HEK293T (cell line): ENCODE measurements at regions not wholly inside any gene's neighbourhood (a gene's known extent, or its start where the extent isn't known, plus 50 kb on each side); places are given as distances from the start of the nearest gene placed in this dataset.

ENCODE experiments used
- CTCF ChIA-PET: fragments of 350-600 bp; formaldehyde crosslinking; extraction: SDS; loops from one replicate; lab custom pipeline; 2021; ENCODE audit warnings: antibody characterized with exemption, inconsistent platforms; lab: Yijun Ruan, JAX
- POLR2A ChIA-PET: fragments of 350-600 bp; formaldehyde crosslinking; extraction: SDS; loops from one replicate; lab custom pipeline; 2020; ENCODE audit warnings: antibody characterized with exemption, inconsistent platforms; lab: Yijun Ruan, JAX
- DNase-seq: peaks from one replicate; pipeline ENCODE4 v3.0.0; 2012; ENCODE audit warnings: mixed read lengths; ENCODE audit errors: extremely low spot score
- ARNT ChIP-seq: fragments of 450-650 bp; IDR thresholded peaks from 2 replicates; pipeline ENCODE4 v1.6.1; 2017; ENCODE audit warnings: mild to moderate bottlenecking
- BHLHE40 ChIP-seq: fragments of 450-650 bp; IDR thresholded peaks from 2 replicates; pipeline ENCODE4 v1.6.1; 2016; ENCODE audit warnings: mild to moderate bottlenecking, moderate library complexity, borderline replicate concordance
- CTBP1 ChIP-seq: fragments of 450-650 bp; IDR thresholded peaks from 2 replicates; pipeline ENCODE4 v1.6.1; 2016; ENCODE audit warnings: borderline replicate concordance
- ELF4 ChIP-seq: fragments of 450-650 bp; IDR thresholded peaks from 2 replicates; pipeline ENCODE4 v1.6.1; 2017; ENCODE audit warnings: antibody characterized with exemption
- FOXA1 ChIP-seq: fragments of 450-650 bp; IDR thresholded peaks from 2 replicates; pipeline ENCODE4 v1.6.1; 2016; ENCODE audit warnings: mild to moderate bottlenecking
- FOXK2 ChIP-seq: fragments of 450-650 bp; IDR thresholded peaks from 2 replicates; pipeline ENCODE4 v1.6.1; 2016; ENCODE audit warnings: mild to moderate bottlenecking
- FOXM1 ChIP-seq: fragments of 450-650 bp; IDR thresholded peaks from 2 replicates; pipeline ENCODE4 v1.6.1; 2017; ENCODE audit warnings: mild to moderate bottlenecking, borderline replicate concordance
- HDGF ChIP-seq: fragments of 450-650 bp; IDR thresholded peaks from 2 replicates; pipeline ENCODE4 v1.6.1; 2017; ENCODE audit warnings: antibody characterized with exemption, borderline replicate concordance
- L3MBTL2 ChIP-seq: fragments of 450-650 bp; conservative IDR thresholded peaks from 2 replicates; pipeline ENCODE4 v1.6.1; 2016; ENCODE audit warnings: mild to moderate bottlenecking
- LEF1 ChIP-seq: fragments of 450-650 bp; IDR thresholded peaks from 2 replicates; pipeline ENCODE4 v1.6.1; 2017; ENCODE audit warnings: mild to moderate bottlenecking, borderline replicate concordance
- NFRKB ChIP-seq: fragments of 450-650 bp; IDR thresholded peaks from 2 replicates; pipeline ENCODE4 v1.6.1; 2016; ENCODE audit warnings: mild to moderate bottlenecking, moderate library complexity
- SP1 ChIP-seq: fragments of 450-650 bp; IDR thresholded peaks from 2 replicates; pipeline ENCODE4 v1.6.1; 2017
- SUZ12 ChIP-seq: fragments of 450-650 bp; IDR thresholded peaks from 2 replicates; pipeline ENCODE4 v1.6.1; 2016; ENCODE audit warnings: mild to moderate bottlenecking
- TARDBP ChIP-seq: fragments of 450-650 bp; IDR thresholded peaks from 2 replicates; pipeline ENCODE4 v1.6.1; 2016
- ZNF384 ChIP-seq: fragments of 450-650 bp; IDR thresholded peaks from 2 replicates; pipeline ENCODE4 v1.6.1; 2016
- TF ChIP-seq, protein P1 (sequence below): fragments of 450-650 bp; IDR thresholded peaks from 2 replicates; pipeline ENCODE4 v1.6.1; 2016

DNA sequence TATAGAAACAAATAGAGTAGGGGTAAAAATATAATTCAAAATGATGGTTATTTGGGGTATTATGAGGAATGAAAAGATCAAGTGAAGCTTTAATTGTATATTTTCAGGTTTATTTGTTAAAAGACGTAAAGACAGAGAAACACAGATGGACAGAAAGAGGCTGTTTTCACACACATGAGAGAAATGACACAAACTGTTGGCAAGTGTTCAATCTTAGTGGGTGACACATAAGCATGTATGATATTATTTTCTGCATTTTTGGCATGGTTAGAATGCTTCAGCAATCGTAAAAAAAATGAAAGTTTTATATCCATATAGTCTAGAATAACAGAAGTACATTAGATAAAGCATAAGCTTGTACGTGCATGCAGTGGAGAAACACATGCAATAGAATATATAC, 464.4 kb upstream of the AKR1E2 start:
- TF ChIP-seq FOXK2 (no peak), SP1 (no peak), FOXA1 (no peak), ARNT (no peak)

DNA sequence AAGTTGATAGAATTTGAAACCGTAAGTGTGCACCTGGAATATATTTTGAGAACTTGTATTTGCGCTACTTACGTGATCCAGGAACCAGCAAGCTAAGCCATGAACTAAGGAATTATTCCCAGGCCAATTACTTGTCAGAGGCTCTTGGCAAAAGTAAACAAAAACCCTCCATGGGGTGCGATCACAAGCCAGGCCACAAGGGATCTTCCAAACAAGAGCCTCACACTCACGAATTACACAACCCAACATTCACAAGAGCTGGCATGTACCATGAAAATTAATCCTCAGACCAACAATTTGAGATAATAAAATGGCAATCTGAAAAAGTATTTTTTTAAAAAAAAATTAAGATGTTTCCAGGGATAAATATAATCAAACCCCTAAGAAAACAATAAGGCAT, 467.0 kb upstream of the AKR1E2 start:
- POLR2A ChIA-PET = interaction anchor here (1.0 kb wide), 1 partner anchor 15 kb away, joined by 3 read pairs; no protein-coding TSS in a partner anchor
- peak; percentile 19 for DNase-seq
- TF ChIP-seq ARNT = no peak
- no peak for TF ChIP-seq CTBP1
- TF ChIP-seq SUZ12 = no peak
- no peak for TF ChIP-seq FOXA1
- TF ChIP-seq FOXK2 = no peak
- no peak for TF ChIP-seq HDGF
- TF ChIP-seq SP1 = no peak
- no peak for TF ChIP-seq L3MBTL2
- TF ChIP-seq, protein P1, sequence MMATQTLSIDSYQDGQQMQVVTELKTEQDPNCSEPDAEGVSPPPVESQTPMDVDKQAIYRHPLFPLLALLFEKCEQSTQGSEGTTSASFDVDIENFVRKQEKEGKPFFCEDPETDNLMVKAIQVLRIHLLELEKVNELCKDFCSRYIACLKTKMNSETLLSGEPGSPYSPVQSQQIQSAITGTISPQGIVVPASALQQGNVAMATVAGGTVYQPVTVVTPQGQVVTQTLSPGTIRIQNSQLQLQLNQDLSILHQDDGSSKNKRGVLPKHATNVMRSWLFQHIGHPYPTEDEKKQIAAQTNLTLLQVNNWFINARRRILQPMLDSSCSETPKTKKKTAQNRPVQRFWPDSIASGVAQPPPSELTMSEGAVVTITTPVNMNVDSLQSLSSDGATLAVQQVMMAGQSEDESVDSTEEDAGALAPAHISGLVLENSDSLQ = no peak
- TF ChIP-seq TARDBP = no peak
- TF ChIP-seq NFRKB = no peak
- TF ChIP-seq ZNF384 = no peak
- TF ChIP-seq ELF4 = no peak
- TF ChIP-seq FOXM1 = no peak
- CTCF ChIA-PET = no interaction called here

More for the DNA sequence above, 464.4 kb upstream of the AKR1E2 start:
- ChIA-PET POLR2A (interaction anchor here (0.7 kb wide), 1 partner anchor 576 kb away, joined by 3 read pairs; the partner anchor contains the start of gene KLF6), CTCF (interaction anchor here (0.7 kb wide), 1 partner anchor 119 kb away, joined by 3 read pairs; no protein-coding TSS in a partner anchor)
- no peak for DNase-seq

DNA sequence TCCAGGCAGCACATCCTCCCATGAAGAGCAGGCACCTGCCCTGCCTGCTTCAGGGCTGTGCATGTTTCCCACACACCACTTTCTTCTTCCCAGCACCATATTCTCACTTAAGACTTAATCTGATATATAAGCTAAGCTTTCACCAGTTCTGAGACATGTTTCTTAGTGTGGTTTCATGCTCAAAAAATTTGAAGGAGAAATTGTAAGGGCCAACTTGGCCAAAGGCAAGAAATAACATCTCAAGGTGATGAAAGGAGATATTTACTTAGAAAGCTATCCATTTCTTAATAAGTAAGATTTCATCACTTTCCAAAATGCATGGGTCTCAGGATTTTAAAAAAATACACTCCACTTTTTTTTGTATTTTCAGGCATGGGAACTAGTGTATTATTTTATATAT, 468.1 kb upstream of the AKR1E2 start:
- TF ChIP-seq FOXA1 (no peak), FOXM1 (no peak), L3MBTL2 (no peak)
- TF ChIP-seq, protein P1 = no peak
- POLR2A ChIA-PET = no interaction called here
- CTCF ChIA-PET = no interaction called here
- DNase-seq = no peak

DNA sequence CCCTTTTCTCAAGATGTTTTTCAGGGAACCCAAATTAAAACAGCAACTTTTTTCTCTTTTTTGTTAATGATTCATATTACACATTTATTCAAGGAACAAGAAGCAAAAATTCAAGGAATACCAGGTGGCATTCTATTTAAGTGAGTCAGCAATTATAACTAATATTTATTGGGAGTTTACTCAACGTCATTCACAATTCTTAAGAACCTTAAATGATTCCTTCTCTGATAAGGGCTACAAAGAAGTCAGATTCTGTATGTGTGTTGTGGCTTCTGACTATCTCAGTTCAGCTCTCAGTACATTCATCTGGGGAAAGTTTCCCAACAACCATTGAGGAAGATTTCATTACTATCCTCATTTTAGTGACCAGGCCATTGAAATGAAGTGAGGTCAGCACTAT, 470.7 kb upstream of the AKR1E2 start:
- no peak for DNase-seq
- ChIA-PET POLR2A (no interaction called here), CTCF (no interaction called here)
- no peak for TF ChIP-seq ARNT
- TF ChIP-seq TARDBP = no peak
- TF ChIP-seq FOXA1 = no peak
- no peak for TF ChIP-seq SP1
- no peak for TF ChIP-seq BHLHE40
- TF ChIP-seq LEF1 = no peak
- TF ChIP-seq, protein P1 = no peak
- TF ChIP-seq FOXM1 = no peak
- no peak for TF ChIP-seq L3MBTL2
- TF ChIP-seq CTBP1 = no peak
- TF ChIP-seq HDGF = no peak
- no peak for TF ChIP-seq FOXK2
- TF ChIP-seq ELF4 = no peak
- TF ChIP-seq NFRKB = no peak
- no peak for TF ChIP-seq SUZ12
- no peak for TF ChIP-seq ZNF384

DNA sequence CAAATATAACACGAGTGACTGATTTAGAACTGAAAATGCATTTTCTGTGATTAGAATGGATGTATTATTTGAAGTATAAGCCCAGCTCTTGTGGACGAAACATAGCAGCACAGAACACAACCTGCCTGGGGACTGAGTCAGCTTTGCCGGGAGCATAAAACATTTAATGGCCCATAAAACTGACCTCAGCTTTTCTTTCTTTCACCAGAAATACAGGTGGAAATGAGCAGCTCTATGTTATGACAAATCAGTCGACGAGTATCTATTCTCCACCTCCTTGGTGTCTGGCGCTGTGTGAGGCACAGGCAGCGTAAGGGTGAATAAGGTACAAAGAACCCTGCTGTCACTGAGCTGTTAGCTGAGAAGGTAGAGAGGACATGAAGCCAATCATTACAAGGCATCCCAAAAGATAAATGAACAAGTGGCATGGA, 471.6 kb upstream of the AKR1E2 start:
- ChIA-PET POLR2A (interaction anchor here (0.6 to 1.3 kb wide), 4 partner anchors 10 to 608 kb away, joined by 3 to 5 read pairs (median 3); no protein-coding TSS in a partner anchor), CTCF (interaction anchor here (0.7 kb wide), 1 partner anchor 8 kb away, joined by 3 read pairs; no protein-coding TSS in a partner anchor)
- TF ChIP-seq SP1 (no peak), FOXA1 (no peak), FOXM1 (no peak), SUZ12 (no peak), LEF1 (no peak), L3MBTL2 (no peak), ZNF384 (no peak), BHLHE40 (no peak)
- peak; percentile 19 for DNase-seq

DNA sequence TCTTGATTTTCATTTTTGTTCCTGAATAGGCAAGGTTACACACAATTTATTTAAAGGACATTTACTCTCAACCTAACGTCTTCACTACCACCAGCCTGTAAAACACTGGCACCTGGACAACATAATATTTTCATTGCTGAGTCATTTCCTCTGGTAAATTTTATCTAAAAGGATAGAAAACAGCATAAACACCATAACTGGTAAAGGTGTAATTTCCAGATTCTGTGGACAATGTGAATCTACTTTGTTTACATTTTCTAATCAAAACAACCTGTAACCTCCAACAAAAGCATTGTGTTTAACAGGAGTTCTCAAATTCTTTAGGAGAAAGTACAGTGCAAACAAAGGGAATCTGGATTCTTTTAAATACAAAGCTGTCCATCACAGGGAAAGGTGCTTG, 472.0 kb upstream of the AKR1E2 start:
- TF ChIP-seq FOXM1 (no peak), FOXA1 (no peak), ARNT (no peak), CTBP1 (no peak)
- ChIA-PET POLR2A (interaction anchor here (1.0 to 1.3 kb wide), 2 partner anchors 10 to 576 kb away, joined by 3 to 5 read pairs; no protein-coding TSS in a partner anchor), CTCF (interaction anchor here (0.7 kb wide), 1 partner anchor 8 kb away, joined by 3 read pairs; no protein-coding TSS in a partner anchor)
- no peak for DNase-seq
